ENCODE measurements at regions not wholly inside any gene's neighbourhood (a gene's known extent, or its start where the extent isn't known, plus 50 kb on each side); places are given as distances from the start of the nearest gene placed in this dataset.
A peak's percentile ranks its signal among the peaks of the same experiment; 100 is the strongest.

DNA sequence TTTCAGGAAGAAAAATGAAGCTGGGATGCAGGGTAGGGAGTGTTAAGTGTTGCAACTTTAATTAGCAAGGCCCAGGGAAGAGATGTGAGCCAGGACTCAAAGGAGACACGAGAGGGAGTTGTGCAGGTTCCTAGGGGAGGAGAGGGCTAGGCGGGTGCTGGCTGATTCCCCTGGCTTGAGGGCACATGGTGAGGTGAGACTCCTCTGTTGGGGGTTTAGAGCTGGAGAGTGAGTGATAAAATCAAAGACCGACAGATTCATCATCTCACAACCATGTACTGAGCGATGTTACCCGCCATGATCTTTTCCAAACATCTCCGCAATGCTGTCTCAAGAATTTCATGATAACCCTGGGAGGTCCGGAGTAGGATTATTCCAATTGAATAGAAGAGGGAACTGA is 161.8 kb upstream of the CSF3R start:
- DNase-seq (ENCODE audit: low read depth in 2 of 2), result no peak

DNA sequence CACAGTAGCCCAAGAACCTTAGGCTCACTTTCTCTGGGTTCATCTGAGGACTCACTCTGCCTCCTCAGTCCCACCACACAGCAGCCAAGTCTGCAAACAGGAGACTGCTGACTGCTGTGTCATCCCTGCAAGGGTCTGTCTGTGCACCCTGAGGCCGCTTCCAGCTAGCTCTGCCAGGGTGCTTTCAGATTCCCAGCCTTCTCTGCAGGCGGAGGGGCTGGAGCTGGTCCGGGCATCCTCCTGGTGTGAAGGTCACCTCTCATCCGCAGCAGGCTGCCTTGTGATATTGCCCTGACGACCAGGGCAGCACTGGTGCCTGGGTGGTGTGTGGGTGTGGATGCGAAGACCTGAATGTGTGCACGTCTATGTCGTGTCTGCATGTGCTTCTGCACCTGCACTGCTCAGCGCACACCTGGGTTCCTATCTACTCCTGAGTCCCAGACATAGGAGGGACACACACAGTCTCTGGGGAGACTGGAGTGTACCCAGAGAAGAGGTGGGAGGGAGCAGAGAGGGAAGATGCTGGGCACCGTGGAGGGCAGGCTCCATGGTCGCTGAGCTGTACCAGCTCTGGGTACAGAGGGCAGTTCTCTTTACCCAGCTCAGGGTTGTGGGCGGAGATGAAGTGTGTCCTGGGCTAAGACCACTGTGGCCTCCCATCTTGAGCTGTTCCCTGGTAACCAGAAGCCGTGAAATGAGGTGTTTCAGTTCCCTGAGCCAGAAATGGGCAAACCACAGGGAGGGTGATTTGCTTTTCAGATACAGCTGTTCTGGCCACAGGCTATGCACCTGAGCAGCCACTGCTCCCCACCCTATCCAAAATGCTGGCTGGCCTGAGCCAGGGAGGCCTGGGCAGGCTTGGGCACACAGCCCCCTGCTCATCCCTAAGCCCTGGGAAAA is 160.9 kb upstream of the CSF3R start:
- DNase-seq (ENCODE audit: low read depth in 2 of 2), result no peak

DNA sequence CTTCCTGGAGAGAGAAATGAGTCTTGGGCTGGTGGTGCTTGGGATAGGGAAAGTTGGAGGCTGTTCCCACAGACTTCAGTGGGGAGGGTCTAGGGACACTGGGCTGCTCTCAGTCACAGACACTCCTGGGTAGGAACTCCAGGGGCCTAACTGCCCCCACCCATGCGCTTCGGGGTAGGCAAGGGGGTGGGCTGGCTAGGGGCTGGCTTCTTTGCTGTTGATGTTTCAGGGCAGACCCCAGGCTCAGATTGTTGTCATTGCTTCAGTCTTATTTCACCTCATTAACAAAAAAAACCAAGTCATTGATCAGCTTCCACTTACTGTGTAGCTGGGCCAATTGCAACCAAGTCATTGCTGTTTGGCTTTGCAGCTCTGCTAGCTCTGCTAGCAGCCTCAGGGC is 160.1 kb upstream of the CSF3R start:
- DNase-seq (ENCODE audit: low read depth in 2 of 2), result no peak

DNA sequence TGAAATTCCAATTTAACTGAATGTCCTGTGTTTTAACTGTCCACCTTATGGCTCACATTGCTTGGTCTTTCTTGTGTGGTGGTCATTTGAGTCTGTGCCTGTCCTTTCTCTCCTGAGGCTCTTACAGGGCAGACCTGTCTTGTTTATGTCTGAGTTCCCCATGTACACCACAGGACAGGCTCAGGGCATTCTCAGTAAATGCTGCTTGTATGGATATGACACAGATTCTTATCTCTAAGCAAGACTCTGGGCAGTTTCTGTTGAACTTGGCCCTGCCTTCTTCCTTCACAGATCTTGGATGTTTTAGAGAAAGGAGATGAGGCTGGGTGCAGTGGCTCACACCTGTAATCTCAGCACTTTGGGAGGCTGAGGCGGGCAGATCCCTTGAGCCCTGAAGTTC is 159.1 kb upstream of the CSF3R start:
- DNase-seq (ENCODE audit: low read depth in 2 of 2), result no peak

DNA sequence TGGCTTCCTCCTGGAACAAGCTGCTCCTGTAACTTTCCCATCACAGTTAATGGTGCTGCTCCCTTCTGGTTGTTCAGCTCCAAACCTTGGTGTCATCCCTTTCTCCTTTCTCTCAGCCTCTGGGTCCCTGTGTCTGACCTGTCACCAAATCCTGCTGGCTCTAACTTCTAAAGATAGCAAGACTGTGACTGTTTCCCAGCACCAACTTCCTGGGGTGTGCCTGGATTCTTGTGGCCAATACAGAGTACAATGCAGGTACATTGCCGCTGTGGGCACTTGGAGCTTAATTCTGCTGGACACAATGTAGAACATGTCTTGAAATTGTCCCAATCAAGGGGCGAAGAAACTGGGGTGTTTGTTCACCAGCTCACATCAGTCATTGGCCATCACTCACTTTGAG is 156.7 kb upstream of the CSF3R start:
- DNase-seq (ENCODE audit: low read depth in 2 of 2), result no peak

DNA sequence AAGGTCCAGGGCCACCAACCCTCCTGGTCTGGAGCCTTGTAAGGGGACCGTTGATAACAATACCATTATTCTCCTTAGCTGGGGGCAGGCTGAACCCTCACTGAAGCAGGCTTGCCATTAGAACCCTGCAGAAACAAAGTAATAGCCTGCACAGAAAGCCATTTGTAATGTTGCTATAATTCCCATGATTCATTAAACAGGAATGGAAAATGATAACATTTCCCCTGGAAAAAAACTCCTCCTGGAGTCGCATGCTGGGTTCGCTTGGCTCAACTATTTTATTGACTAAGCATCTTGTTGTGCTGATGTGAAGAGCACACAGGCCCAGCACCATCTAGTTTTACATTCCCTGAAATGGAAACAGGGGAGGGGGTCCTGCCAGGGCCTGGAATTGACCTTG is 155.6 kb upstream of the CSF3R start:
- DNase-seq (ENCODE audit: low read depth in 2 of 2), result no peak

DNA sequence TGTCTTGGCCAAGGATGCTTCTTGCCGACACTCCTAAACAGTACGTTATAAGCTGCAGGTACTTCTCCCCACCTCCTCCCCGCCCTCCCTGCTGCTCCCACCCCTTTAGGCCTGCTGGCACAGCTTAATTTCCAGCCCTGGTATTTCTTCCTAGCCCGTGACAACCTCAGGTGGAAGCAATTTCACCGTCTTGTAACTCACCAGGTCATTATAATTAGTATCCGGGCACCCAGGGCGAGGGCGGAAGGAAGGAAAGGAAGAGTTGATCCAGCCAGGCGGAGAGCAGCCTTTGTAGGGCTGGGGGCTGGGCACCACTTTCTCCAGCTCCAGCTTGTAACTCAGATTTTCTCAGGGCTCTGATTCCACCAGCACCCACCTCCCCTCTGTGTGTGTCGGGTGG is 153.5 kb upstream of the CSF3R start:
- no peak for DNase-seq (ENCODE audit: low read depth in 2 of 2)

DNA sequence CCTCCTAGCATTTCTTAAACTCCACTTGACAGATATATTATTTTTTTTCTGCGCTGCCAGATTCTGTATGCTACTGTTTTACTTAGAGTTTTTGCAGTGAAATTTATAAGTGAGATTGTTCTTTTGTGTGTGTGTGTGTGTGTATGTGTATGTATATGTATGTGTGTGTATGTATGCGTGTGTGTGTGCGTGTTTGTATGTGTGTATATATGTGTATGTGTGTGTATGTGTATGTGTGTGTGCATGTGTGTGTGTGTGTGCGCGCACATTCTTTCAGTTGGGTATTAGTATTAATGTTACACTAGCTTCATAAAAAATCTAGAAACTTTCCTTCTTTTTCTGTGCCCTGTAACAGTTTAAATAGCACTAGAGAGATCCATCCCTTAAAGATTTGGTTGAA is 152.6 kb upstream of the CSF3R start:
- DNase-seq (ENCODE audit: low read depth in 2 of 2), result no peak

DNA sequence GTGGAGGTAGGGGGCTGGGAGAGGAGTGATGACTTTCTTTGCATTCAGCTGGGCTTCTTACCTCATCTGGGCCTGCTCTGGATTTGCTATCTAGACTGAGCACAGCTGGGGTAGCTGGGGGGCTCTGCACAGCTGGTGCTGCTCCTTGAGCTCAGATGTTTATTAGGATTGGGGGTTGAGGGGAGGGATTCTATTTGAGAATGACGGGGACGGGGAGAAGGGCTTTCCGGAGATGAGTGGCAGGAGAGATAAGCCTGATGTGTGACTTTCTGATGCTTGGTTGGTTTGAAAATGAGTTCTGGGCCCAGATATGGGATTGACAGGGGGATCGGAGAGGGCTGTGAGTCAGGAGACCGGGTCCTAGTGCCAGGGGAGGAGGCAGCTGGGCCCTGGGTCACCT is 146.1 kb upstream of the CSF3R start:
- DNase-seq (ENCODE audit: low read depth in 2 of 2), result no peak

DNA sequence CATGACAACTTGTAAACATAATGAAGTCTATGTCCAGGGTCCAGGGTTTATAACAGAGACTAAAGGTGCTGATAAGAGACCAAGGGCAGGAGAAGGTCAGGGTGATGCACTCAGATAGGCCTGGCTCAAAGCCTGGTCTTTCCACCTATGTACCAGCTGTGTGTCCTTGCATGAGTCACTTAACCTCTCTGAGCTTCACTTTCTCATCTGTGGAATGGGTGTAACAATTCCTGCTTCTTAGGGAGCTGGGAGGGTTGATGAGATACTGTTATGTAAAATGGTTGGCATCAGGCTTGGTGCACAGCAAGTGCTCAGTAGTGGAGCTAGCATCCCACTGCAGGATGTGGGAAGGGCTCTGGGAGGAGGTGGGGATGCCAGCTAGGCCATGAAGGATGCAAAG is 143.7 kb upstream of the CSF3R start:
- DNase-seq (ENCODE audit: low read depth in 2 of 2), result no peak

DNA sequence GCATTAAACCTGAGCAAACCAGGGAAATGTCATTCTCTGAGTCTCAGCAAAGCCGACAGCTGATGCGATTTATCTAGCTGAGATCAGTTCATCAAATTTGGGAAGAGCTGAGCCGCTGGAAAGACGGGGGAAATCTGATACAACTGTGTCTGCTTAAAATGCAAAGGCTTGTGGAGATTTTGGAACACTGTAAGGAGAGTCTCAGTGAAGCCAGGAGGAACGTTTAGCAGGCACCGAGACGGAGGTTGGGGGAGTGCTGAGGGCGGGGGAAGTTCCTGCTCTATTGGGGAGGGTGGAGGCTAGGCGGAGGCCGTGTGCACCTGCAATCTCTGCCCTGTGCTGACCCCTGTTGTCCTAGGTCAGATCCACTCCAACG is 143.2 kb upstream of the CSF3R start:
- DNase-seq (ENCODE audit: low read depth in 2 of 2), result no peak

DNA sequence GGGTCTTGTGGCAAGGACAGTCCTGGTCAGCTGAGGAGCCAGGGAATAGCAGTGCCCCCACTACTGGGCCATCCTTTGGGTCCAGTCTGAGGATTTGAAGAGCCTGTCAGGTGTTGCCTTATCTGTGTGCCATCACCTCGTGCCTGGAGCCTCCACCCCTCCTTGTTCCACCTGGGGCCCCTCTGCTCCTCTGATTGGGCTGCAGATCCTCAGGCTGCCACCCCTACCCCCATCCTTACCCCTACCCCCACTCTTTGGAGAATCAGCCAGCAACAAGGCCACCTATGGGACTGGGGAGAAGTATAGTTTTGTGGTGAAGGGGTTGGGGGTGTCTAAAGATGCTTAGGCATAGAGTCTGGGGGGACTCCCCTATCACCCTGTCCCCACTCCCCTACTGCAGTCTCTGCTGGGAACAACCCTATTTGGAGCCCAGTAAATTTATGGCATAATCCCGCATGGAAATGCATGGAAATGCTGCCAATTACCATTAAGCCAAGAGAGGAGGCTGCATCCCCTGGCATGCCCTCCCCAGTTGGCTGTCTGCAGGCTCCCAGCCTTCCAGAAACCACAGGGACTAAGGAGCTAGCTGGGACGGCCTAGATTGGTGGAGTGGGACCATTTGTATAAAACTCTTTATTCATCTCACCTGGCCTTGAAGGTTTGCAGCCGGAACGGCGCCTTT is 142.7 kb upstream of the CSF3R start:
- no peak for DNase-seq (ENCODE audit: low read depth in 2 of 2)

DNA sequence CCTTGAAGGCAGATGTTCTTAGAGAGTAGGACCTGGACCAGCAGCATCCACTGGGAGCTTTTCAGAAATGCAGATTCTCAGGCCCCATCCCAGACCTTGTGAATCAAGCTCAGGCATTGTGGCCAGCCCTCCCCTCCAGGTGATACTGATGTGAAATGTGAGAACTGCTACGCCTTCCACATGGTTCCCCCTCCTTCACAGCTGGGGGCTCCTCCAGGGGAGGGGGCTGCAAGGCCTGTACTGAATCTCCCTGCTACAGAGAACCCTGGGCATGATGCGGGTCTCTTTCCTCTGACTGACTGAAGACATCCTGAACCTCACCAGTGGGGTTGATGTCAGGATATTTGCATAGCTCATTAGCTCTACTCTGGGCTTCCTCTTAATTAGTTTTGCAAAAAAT is 141.8 kb upstream of the CSF3R start:
- no peak for DNase-seq (ENCODE audit: low read depth in 2 of 2)

DNA sequence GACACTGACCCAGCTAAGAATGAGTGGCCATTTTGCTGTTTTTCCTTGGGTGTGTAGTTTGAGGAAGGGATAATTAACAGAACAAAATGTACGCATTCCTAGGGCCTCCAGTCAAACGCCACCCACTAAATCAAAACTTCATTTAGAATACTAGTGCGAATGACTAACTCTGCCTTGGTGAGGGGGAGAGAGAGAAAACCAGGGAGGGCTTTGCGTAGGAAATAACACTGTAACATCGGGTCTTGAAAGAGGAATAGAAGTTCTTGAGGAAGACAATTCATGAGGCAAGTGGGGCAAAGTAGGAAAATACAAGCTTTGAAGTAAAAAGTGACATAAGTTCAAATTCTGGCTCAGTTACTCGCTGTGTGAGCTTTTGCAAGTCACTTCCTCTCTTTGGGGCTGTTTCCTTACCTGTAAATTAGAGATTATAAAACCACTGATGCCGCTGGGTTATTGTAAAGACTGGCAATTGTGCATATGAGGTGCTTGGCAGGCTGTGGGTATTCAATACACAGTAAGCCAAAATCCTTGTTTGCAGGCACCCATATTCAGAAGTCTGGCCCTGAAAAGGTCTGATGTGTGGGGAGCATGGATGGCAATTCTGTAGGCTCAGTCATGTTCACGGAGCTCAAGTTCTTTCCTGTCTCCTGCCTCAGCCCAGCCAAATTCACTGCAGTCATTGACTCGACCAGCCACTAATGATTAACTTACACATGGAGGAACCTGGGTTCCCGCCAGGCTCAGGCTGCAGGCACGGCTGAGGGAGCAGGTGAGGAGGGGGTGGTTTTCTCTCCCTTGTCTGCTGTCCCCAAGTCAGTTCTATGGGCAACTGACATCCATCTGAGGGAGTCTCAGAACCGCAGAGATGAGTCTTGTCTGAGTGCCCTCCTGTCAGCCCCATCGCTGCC is 140.3 kb upstream of the CSF3R start:
- DNase-seq (ENCODE audit: low read depth in 2 of 2), result no peak

DNA sequence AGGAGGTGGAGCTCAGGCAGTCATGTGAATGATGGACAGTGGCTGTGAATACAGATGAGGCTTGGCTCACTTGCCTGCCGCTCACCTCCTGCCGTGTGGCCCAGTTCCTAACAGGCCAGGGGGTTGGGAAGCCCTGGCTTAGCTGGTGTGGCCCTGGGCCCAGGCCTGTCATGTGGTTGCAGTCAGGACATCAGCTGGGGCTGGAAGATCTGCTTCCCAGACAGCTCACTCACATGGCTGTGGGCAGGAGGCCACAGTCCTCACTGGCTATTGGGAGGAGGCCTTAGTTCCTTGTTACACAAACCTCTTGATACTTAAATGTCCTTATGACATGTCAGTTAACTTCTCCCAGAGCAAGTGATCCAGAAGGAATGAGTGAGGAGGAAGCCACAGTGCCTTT is 138.8 kb upstream of the CSF3R start:
- DNase-seq (ENCODE audit: low read depth in 2 of 2), result no peak

DNA sequence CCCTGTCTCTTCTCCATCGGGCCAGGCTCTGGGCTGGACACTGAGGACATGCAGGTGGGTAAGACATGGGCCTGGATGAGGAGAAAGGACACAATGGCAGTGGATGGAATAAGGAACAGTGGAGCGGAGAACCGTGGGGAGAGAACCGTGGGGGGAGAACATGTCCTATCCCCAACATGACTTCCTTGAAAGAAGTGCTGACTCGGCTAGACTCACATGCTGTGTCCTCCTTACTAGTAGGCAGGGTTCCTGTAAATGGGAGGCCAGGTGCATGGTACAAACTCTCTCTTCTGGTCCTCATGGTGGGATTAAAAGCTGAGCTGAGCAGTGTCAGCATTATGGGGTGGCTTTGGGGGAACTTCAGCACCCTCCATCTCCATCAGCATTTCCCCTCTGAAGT is 137.4 kb upstream of the CSF3R start:
- no peak for DNase-seq (ENCODE audit: low read depth in 2 of 2)

DNA sequence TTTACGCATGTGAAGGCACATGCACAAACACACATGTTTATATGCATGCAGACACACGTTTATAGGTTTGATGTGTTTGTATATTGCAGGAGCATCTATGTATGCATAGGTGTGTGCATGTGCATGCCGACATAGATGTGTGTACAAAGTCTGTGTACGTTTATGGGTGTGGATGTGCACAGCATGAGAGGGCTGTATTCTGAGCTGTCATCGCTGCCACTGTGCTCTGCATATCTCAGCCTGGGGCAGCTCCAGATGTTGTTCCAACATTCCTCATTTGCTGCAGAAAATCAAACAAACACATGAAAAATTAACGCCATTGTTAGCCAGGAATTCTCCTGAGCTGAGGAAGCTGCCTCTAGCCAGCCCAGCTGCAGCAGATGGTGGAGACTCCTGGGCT is 132.3 kb upstream of the CSF3R start:
- DNase-seq (ENCODE audit: low read depth in 2 of 2), result no peak

DNA sequence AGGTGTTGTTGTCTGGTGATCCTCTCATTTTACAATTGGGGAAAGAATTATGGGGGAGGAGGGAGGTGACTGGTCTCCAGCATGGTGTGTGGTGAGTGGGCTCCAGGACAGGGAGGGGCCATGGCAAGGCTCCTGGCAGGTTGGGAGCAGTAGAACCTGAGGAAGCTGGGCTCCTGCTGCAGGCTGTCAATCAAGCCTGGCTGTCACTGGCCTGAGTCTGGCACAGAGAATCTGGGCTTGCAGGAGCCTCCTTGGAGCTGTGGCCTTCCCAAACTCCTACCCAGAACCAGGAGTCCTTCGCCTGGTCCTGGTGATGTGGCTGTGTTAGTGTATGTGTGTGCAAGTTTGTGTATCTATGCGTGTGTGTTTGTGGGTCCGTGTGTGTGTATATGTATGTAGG is 131.9 kb upstream of the CSF3R start:
- DNase-seq (ENCODE audit: low read depth in 2 of 2), result no peak

DNA sequence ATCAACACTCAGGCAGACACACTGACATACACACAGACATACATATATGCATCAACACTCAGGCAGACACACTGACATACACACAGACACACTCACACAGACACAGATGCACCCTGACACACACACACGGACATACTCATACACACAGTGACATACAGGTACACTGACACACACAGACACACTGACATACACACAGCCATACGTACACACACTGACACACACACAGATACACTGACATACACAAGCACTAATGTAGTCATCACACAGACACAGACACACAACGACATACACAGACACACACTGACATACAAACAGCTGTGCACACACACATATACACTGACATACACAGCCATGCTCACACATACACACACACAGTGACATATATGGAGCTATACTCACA is 131.0 kb upstream of the CSF3R start:
- no peak for DNase-seq (ENCODE audit: low read depth in 2 of 2)

DNA sequence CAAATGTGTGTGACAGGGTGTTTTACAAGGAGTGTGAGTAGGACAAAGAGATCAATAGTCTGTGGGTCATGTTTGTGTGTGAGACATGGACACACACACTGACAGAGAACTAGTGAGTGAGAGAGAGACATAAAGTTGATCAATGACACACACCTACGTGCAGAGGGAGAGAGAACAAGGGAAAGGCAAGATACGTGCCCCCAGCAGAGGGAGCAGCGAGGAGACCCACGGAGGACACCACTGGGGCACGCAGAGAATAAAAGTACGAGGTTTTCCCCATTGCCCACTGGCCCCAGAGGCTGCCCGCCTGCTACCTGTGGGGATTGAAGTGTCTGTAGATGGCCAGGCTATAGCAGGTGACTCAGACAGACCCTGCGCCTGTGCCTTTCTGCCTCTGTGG is 130.2 kb upstream of the CSF3R start:
- no peak for DNase-seq (ENCODE audit: low read depth in 2 of 2)

DNA sequence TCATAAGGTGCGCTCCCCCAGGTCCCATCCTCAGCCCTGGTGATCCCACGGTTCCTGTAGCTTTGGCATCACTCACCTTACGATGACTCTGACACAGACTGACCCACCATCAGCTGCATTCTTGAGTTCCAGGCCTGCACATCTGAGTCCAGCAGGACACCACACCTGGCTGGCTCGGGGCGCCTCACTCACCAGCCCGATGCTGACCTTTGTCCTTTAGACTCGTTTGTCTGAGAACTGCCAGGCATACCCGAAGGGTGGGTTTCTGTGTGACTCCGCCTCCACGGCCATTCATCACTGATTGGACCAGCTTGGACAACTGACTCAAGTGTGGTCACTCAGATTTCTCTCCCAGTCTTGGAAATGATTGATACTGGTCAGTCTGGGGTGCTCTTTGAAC is 129.4 kb upstream of the CSF3R start:
- DNase-seq (ENCODE audit: low read depth in 2 of 2), result no peak

DNA sequence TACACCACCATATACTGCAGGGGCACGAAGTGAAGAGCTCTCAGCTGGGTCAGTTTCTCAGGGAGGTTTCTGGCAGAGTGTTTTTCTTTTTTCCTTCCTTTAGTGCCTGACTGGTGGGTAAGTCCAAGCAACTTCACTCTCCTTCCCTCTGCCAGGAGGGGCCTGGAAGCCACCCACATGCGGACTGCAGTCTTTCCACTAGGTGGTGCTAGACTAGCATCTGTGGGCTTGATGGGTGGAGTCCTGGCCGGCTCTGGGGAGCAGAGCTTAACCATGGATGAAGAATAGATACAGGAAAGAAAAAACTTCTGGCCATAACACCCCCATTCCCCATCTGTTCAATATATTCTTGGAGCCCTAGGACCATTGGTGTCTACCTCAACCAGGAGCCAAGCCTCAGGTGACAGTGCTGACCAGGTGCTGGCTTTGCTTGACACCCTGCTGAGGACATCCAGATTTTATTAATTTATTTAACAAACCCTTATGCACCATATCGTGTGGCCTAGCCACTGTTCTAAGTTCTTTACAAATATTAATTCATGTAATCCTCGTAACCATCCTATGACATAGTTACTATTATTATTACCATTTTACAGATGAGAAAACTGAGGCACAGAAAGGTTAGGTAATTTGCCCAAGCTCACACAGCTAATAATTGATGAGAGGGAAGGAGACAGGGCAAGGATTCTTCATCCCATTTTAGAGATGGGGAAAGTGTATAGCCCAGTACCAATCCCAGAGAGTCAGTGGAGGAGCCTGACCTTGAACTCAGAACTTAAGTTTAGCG is 126.7 kb upstream of the CSF3R start:
- peak; percentile 24 to 32 for DNase-seq (ENCODE audit: low read depth in 2 of 2)
